Head of caudate nucleus (tissue), 42 donors: ENCODE measurements at regions not wholly inside any gene's neighbourhood (a gene's known extent, or its start where the extent isn't known, plus 50 kb on each side); places are given as distances from the start of the nearest gene placed in this dataset.

Experiments used
- DNase-seq, 42 donors: peaks; one replicate each; pipeline versions ENCODE4 v3.0.0 to v3.0.0-alpha.2; 2020 to 2021; ENCODE audit warnings: mixed read lengths in 7 of 42
- intact Hi-C: fragments of 100-400 bp; cut with DNase I; formaldehyde crosslinking; loops from one replicate; pipeline ENCODE4 v1.15.0; 2022

- intact Hi-C loops: no loop called here
- no peak for DNase-seq
Observed at GRCh38 chr18:47458483-47458882, 207.0 kb upstream of the SKOR2 start.

- DNase-seq: no peak
- intact Hi-C loops: no loop called here
Observed at GRCh38 chr18:47457614-47458013, 206.2 kb upstream of the SKOR2 start.

- intact Hi-C loops: no loop called here
- no peak for DNase-seq
Observed at GRCh38 chr18:47453038-47453437, 201.6 kb upstream of the SKOR2 start.

GRCh38 chr18:47448956-47449355 lies 197.5 kb upstream of the SKOR2 start:
- intact Hi-C loops: no loop called here
- DNase-seq: no peak

- no peak for DNase-seq
- intact Hi-C loops: no loop called here
Observed at GRCh38 chr18:47441914-47442313, 190.5 kb upstream of the SKOR2 start.

- peak in 2 of 42 donors; percentile 8 to 10 for DNase-seq
- intact Hi-C loops: no loop called here
Observed at GRCh38 chr18:47438001-47438400, 186.5 kb upstream of the SKOR2 start.

- intact Hi-C loops: no loop called here
- DNase-seq: no peak
Observed at GRCh38 chr18:47436871-47437270, 185.4 kb upstream of the SKOR2 start.

- DNase-seq: no peak
Observed at GRCh38 chr18:47434214-47434746, 182.8 kb upstream of the SKOR2 start.

GRCh38 chr18:47427923-47428637 lies 176.6 kb upstream of the SKOR2 start:
- DNase-seq: no peak
- intact Hi-C loops: no loop called here

More at GRCh38 chr18:47434214-47434746, 182.8 kb upstream of the SKOR2 start:
- intact Hi-C loops: no loop called here

GRCh38 chr18:47427072-47427471 lies 175.6 kb upstream of the SKOR2 start:
- intact Hi-C loops: no loop called here
- no peak for DNase-seq

GRCh38 chr18:47425365-47425764 lies 173.9 kb upstream of the SKOR2 start:
- no peak for DNase-seq
- intact Hi-C loops: no loop called here

- intact Hi-C loops: no loop called here
- no peak for DNase-seq
Observed at GRCh38 chr18:47422524-47422923, 171.1 kb upstream of the SKOR2 start.

- intact Hi-C loops: no loop called here
- no peak for DNase-seq
Observed at GRCh38 chr18:47420130-47420529, 168.7 kb upstream of the SKOR2 start.

- intact Hi-C loops: no loop called here
- no peak for DNase-seq
Observed at GRCh38 chr18:47418746-47419145, 167.3 kb upstream of the SKOR2 start.

- DNase-seq: no peak
- intact Hi-C loops: no loop called here
Observed at GRCh38 chr18:47417807-47418206, 166.3 kb upstream of the SKOR2 start.

GRCh38 chr18:47415881-47416280 lies 164.4 kb upstream of the SKOR2 start:
- intact Hi-C loops: no loop called here
- peak in 9 of 42 donors; percentile 11 to 67 (median 33) for DNase-seq

GRCh38 chr18:47413327-47413726 lies 161.9 kb upstream of the SKOR2 start:
- intact Hi-C loops: no loop called here
- no peak for DNase-seq

- intact Hi-C loops: no loop called here
- DNase-seq: no peak
Observed at GRCh38 chr18:47412924-47413323, 161.5 kb upstream of the SKOR2 start.

GRCh38 chr18:47411159-47411558 lies 159.7 kb upstream of the SKOR2 start:
- intact Hi-C loops: no loop called here
- no peak for DNase-seq

- DNase-seq: peak in 1 of 42 donors; percentile 31
- intact Hi-C loops: no loop called here
Observed at GRCh38 chr18:47410139-47410538, 158.7 kb upstream of the SKOR2 start.

GRCh38 chr18:47409519-47409918 lies 158.1 kb upstream of the SKOR2 start:
- peak in 1 of 42 donors; percentile 3 for DNase-seq
- intact Hi-C loops: no loop called here
